SU-DHL-6 (cell line): ENCODE measurements at regions not wholly inside any gene's neighbourhood (a gene's known extent, or its start where the extent isn't known, plus 50 kb on each side); places are given as distances from the start of the nearest gene placed in this dataset.

ENCODE experiments used
- EZH2phosphoT487 ChIP-seq: fragments of 200-600 bp; sonication (generic), shearing (Covaris generic); conservative IDR thresholded peaks from 2 replicates; pipeline ENCODE4 v1.6.1; 2018; ENCODE audit warnings: mild to moderate bottlenecking, antibody characterized with exemption, low read length, moderate library complexity, mixed read lengths
- TF ChIP-seq, protein P1 (sequence below): fragments of 200-600 bp; sonication (generic); IDR thresholded peaks from one replicate; pipeline ENCODE4 v1.5.1; 2017; ENCODE audit warnings: antibody characterized with exemption, mild to moderate bottlenecking, low read length, moderate library complexity; ENCODE audit not compliant: insufficient read depth, poor library complexity, severe bottlenecking

DNA sequence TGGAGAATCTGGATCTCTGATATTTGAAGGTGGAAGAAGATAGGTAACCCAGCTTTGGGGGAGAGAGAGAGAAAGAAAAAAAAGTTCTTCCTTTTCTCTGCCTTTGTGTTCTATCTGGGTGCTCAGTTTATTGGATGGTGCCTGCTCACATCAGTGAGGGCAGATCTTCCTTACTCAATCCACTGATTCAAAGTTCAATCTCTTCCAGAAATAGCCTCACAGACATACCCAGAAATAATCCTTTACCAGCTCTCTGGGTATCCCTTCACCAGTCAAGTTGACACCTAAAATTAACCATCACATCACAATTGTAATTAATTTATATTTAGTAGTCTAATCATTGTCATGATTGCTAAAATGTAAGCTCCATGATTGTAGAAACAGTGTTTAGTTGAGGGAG, 189.1 kb downstream of the EPM2A start:
- TF ChIP-seq, protein P1, sequence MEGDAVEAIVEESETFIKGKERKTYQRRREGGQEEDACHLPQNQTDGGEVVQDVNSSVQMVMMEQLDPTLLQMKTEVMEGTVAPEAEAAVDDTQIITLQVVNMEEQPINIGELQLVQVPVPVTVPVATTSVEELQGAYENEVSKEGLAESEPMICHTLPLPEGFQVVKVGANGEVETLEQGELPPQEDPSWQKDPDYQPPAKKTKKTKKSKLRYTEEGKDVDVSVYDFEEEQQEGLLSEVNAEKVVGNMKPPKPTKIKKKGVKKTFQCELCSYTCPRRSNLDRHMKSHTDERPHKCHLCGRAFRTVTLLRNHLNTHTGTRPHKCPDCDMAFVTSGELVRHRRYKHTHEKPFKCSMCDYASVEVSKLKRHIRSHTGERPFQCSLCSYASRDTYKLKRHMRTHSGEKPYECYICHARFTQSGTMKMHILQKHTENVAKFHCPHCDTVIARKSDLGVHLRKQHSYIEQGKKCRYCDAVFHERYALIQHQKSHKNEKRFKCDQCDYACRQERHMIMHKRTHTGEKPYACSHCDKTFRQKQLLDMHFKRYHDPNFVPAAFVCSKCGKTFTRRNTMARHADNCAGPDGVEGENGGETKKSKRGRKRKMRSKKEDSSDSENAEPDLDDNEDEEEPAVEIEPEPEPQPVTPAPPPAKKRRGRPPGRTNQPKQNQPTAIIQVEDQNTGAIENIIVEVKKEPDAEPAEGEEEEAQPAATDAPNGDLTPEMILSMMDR = no peak
- no peak for TF ChIP-seq EZH2phosphoT487
